ENCODE measurements at regions not wholly inside any gene's neighbourhood (a gene's known extent, or its start where the extent isn't known, plus 50 kb on each side); places are given as distances from the start of the nearest gene placed in this dataset.
"Not testable (repeated sequence)": the region's sequence is repeated elsewhere in the genome, so short reads cannot be mapped to it uniquely, and the experiment has no call there.

DNA sequence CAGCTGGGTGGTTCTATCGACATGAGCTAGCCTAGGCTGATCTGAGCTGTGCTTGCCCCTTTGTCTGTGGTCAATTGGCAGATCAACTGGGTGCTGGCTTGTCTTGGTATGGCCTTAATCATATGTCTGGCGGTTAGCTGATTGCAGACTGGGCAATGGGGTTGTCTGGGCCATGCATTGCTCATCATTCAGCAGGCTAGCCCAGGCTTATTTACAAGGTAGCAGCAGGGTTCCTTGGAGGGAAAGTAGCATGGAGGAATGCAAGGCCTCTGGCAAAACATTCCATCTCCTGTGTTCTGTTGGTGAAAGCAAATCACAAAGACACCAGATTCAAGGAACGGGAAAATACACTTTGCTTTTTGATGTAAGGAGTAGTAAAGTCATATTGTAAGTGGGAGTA is 84.0 kb upstream of the IVNS1ABP start:
- DNase-seq (ENCODE audit: low read depth), result peak; percentile 73

DNA sequence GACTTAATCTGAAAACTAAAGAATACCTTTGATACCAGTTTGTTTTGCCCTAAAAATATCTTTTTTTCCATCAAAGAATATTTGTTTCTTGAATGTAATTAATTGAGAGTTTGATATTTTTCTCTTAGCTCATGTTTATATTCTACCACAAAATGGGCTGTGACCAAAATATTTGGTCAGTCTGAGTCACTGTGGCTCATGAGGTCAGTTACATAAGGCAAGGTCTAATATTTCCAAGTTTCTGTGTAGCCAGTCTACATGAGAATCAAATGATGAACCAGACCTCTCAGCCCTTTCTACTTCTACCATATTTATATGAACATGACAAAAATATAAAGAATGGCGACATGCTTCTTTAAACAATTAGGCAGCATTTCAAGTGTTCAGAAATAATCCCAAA is 83.0 kb upstream of the IVNS1ABP start:
- peak; percentile 84 for DNase-seq (ENCODE audit: low read depth)

GRCh38 chr1:185398599-185398998 is 81.6 kb upstream of the IVNS1ABP start:
- no peak for DNase-seq (ENCODE audit: low read depth)

GRCh38 chr1:185398022-185398421 is 81.0 kb upstream of the IVNS1ABP start:
- no peak for DNase-seq (ENCODE audit: low read depth)

DNA sequence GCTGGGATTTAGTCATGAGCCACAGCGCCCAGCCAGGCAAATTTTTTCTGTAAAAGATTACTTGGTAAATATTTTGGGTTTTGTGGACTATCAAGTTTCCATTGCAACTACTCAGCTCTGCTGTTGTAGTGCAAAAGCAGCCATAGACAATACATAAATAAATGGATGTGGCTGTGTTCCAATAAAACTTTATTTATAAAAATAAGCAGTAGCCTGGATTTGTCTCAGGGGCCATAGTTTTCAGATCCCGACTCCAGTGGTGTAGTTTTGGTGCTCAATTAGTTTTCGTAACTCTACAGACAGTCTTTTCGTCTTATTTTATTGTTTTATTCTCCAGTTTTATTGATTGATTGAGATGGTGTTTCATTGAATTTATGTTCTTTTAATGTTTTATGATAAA is 80.1 kb upstream of the IVNS1ABP start:
- no peak for DNase-seq (ENCODE audit: low read depth)

- peak; percentile 13 for DNase-seq (ENCODE audit: low read depth)
These were observed 79.1 kb upstream of the IVNS1ABP start for GRCh38 chr1:185396126-185396525.

DNA sequence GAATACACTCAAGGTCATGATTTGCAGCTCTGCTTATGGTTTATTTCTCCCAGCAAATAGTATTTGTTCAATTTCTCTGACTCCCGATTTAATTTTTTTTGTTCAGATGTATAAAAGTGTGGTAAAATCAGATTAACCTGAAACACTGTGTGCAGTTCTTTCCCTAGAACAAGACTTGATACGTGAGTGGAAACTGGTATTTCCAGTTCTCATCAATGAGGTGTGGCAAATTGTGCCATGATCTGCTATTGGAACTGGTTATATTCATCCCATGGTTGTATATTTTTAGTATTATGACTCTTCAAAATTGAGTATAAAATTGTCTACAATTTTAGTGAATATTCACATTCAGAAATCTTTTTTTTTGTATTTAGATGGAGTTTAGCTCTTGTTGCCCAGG is 76.8 kb upstream of the IVNS1ABP start:
- no peak for DNase-seq (ENCODE audit: low read depth)

- DNase-seq (ENCODE audit: low read depth), result no peak
These were observed 76.2 kb upstream of the IVNS1ABP start for GRCh38 chr1:185393205-185393604.

- DNase-seq (ENCODE audit: low read depth), result no peak
These were observed 71.8 kb upstream of the IVNS1ABP start for GRCh38 chr1:185388815-185389214.

- DNase-seq (ENCODE audit: low read depth), result no peak
These were observed 71.3 kb upstream of the IVNS1ABP start for GRCh38 chr1:185388346-185388745.

GRCh38 chr1:185385991-185386390 is 68.9 kb upstream of the IVNS1ABP start:
- no peak for DNase-seq (ENCODE audit: low read depth)

GRCh38 chr1:185383805-185384204 is 66.8 kb upstream of the IVNS1ABP start:
- not testable (repeated sequence) for DNase-seq (ENCODE audit: low read depth)

GRCh38 chr1:185377831-185378230 is 60.8 kb upstream of the IVNS1ABP start:
- DNase-seq (ENCODE audit: low read depth), result peak; percentile 10

DNA sequence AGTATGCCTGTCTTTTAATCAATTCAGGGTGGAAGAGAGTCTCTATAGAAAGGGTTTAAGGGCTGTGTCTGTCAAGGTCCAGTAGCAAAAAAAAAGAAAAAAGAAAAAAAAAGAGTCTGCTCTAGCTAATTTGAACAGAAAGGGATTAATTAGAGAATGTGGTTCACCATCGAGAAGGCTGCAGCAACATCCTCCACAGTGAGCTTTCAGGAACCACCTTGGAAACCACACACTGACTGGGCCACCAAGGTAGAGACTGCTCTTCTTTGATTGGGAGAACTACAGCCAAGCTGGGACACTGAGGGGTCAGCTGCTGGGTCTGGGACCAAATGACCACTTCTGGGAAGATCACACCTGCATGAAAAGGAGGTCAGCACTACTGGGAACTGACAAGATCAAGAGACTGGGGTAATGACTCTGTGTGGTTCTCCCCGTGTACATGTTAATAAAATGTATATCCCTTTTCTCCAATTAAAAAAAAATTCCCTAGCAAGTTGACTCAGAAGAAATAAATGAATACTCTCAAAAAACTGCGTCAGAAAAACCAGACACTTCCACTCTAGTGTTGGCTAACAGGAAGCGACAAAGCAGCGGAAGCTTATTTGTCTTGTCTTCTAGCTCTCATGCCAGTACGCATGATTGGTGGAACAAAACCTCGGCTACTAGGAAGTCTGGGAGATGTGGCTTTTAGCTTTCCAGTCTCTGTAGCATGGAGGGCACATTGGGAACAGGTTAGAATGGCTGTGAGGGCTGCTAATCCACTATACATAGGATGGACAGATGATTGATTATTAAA is 60.0 kb upstream of the IVNS1ABP start:
- DNase-seq (ENCODE audit: low read depth), result peak; percentile 87

GRCh38 chr1:185376288-185376687 is 59.2 kb upstream of the IVNS1ABP start:
- DNase-seq (ENCODE audit: low read depth), result no peak

DNA sequence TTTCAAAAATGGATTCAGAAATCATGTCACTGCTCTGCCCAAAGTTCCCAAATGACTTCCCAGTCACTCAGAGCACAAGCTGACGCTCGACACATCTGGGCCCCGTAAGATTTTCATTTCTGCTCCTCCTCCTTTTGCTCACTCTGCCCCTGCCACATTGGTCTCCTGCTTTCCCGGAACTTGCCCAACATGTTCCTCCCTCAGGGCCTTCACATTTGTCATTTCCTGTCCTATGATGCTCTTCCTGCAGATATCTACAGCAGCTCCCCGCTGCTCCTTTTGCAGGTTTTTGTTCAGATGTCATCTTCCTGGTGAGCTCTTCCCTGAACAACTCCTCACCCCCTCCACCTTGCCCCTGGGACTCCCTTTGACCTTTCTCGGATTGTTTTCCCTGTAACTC is 58.5 kb upstream of the IVNS1ABP start:
- peak; percentile 93 for DNase-seq (ENCODE audit: low read depth)

- DNase-seq (ENCODE audit: low read depth), result peak; percentile 91
These were observed 56.9 kb upstream of the IVNS1ABP start for GRCh38 chr1:185373813-185374529.

- DNase-seq (ENCODE audit: low read depth), result no peak
These were observed 52.7 kb upstream of the IVNS1ABP start for GRCh38 chr1:185369786-185370185.

GRCh38 chr1:185368913-185369491 is 52.0 kb upstream of the IVNS1ABP start:
- no peak for DNase-seq (ENCODE audit: low read depth)

DNA sequence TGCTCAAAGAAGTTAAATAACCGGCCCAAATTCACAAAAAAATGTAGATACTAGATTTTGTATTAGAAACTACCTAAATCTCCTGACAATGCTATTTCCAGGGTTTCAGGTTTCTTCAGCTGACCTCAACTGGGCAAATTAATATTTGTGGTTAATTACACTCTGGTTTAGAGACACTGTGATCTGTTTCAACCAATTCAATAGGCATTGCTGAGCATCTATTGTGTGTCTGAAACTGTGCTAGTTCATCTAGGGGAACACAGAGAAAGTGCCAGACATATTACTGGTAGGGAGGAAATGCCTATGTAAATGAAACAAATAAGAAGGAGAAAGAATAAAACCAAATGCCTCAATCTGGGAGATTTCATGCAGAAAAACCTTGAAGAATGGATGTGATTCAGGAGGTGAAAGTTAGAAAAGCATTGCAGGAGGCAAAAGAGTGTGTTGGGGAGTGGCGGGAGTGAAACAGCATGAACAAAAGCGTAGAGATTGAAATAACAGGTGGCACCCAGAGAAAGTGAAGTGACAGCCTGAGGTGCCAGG is 51.3 kb upstream of the IVNS1ABP start:
- DNase-seq (ENCODE audit: low read depth), result no peak

DNA sequence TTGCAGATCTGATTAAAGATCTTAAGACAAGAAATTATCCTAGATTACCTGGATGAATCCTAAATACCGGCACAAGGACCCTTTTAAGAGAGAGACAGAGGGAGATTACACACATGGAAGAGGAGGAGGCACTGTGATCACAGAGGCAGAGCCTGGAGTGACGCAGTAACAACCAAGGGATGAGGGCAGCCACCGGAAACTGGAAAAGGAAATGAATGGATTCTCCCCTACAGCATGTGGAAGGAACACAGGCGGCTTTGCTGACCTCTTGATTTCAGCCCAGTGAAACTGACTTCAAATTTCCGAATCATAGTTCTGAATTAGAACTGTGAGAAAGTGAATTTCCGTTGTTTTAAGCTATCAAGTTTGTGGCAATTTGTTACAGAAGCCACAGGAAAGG is 50.2 kb upstream of the IVNS1ABP start:
- no peak for DNase-seq (ENCODE audit: low read depth)
